Nephron (organoid): ENCODE measurements at regions not wholly inside any gene's neighbourhood (a gene's known extent, or its start where the extent isn't known, plus 50 kb on each side); places are given as distances from the start of the nearest gene placed in this dataset.

Experiments used
- H3K27ac Mint-ChIP-seq, 3 experiments: 2 replicates each; pipeline ENCODE4 v1.8.0; 2020; ENCODE audit warnings: mixed read lengths in 3 of 3, mild to moderate bottlenecking in 2 of 3, moderate library complexity in 1 of 3
- H3K27me3 Mint-ChIP-seq: 2 replicates; pipeline ENCODE4 v1.8.0; 2021; ENCODE audit warnings: low read depth, mild to moderate bottlenecking, moderate library complexity, mixed read lengths
- H3K36me3 Mint-ChIP-seq: 2 replicates; pipeline ENCODE4 v1.8.0; 2020; ENCODE audit warnings: low read depth, mixed read lengths
- H3K4me1 Mint-ChIP-seq: 2 replicates; pipeline ENCODE4 v1.8.0; 2020; ENCODE audit warnings: mixed read lengths
- H3K4me3 Mint-ChIP-seq, 3 experiments: 2 replicates each; pipeline ENCODE4 v1.8.0; 2020; ENCODE audit warnings: mild to moderate bottlenecking in 3 of 3, mixed read lengths in 3 of 3, moderate library complexity in 2 of 3
- H3K9me3 Mint-ChIP-seq: 2 replicates; pipeline ENCODE4 v1.8.0; 2020; ENCODE audit warnings: mixed read lengths
- CTCF ChIP-seq, 3 experiments: fragments of 200-600 bp; sonication (generic); IDR thresholded peaks; one replicate each; pipeline ENCODE4 v1.5.0; 2021; ENCODE audit warnings: antibody characterized with exemption in 3 of 3; ENCODE audit not compliant: unreplicated experiment in 3 of 3

DNA sequence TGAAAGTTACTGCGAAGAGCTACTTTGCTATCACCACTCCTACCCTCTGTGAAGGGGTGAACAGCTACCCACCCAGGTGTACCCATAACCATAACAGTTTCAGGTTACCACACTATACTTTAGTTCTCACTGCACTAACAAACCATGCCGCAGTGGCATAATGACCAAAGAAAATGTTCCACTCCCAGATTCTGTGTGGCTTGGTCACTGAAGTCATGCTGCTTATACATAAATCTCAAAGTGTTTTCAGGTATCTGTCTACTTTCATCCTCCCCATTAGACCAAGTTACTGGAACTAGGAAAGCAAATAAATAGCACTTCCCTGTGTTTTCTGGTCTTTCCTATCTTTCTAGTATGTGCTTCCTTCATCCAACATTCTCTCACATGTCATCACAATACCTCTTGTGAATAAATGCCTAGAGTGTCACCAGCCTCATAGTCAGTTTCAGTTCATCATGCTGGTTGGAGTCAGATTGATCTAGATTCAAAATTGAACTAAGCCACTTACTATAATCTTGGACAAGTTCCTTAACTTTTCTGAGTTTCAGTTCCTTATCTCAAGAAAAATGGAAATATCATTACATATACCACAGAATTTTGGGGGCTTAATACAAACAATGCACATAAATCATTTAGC lies 293.6 kb downstream of the FSIP2 start:
- no peaks in the 10 kb centered on the region for H3K36me3 Mint-ChIP-seq
- no peak overlapping the region for H3K27ac Mint-ChIP-seq
- H3K4me3 Mint-ChIP-seq, result no peak overlapping the region
- no peaks in the 10 kb centered on the region for H3K27me3 Mint-ChIP-seq
- no peaks in the 10 kb centered on the region for H3K9me3 Mint-ChIP-seq
- TF ChIP-seq CTCF (IDR thresholded peaks at IDR 0.05; ENCODE audit: unreplicated experiment in 3 of 3), result no peak
- no peaks in the 10 kb centered on the region for H3K4me1 Mint-ChIP-seq

- H3K36me3 Mint-ChIP-seq, result no peaks in the 10 kb centered on the region
- H3K27ac Mint-ChIP-seq, result no peak overlapping the region
- no peak overlapping the region for H3K4me3 Mint-ChIP-seq
- H3K4me1 Mint-ChIP-seq, result no peaks in the 10 kb centered on the region
- H3K27me3 Mint-ChIP-seq, result no peaks in the 10 kb centered on the region
- TF ChIP-seq CTCF (IDR thresholded peaks at IDR 0.05; ENCODE audit: unreplicated experiment in 3 of 3), result no peak
- H3K9me3 Mint-ChIP-seq, result no peaks in the 10 kb centered on the region
Observed at GRCh38 chr2:186032930-186033329, 294.3 kb downstream of the FSIP2 start.

DNA sequence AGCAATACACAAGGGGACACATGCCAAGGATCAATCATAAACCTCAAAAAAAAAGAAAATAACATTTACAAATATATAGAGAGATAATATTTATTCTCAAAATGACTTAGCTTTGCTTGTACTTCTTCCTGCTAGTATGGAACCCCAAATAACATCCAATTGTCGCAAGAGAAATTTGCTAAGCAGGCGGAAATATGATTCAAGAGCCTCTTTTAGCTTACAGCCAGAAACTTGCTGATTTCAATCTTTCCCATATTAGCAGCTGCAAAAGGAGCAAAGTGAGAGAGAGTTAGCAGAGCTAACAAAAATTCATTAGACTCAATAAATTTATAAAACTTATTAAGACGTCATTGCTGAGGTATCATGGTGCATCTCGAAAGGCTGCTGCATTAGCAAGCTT lies 294.9 kb downstream of the FSIP2 start:
- Mint-ChIP-seq H3K27me3 (no peaks in the 10 kb centered on the region), H3K4me1 (no peaks in the 10 kb centered on the region), H3K4me3 (no peak overlapping the region), H3K9me3 (no peaks in the 10 kb centered on the region), H3K27ac (no peak overlapping the region), H3K36me3 (no peaks in the 10 kb centered on the region)
- no peak for TF ChIP-seq CTCF (IDR thresholded peaks at IDR 0.05; ENCODE audit: unreplicated experiment in 3 of 3)

DNA sequence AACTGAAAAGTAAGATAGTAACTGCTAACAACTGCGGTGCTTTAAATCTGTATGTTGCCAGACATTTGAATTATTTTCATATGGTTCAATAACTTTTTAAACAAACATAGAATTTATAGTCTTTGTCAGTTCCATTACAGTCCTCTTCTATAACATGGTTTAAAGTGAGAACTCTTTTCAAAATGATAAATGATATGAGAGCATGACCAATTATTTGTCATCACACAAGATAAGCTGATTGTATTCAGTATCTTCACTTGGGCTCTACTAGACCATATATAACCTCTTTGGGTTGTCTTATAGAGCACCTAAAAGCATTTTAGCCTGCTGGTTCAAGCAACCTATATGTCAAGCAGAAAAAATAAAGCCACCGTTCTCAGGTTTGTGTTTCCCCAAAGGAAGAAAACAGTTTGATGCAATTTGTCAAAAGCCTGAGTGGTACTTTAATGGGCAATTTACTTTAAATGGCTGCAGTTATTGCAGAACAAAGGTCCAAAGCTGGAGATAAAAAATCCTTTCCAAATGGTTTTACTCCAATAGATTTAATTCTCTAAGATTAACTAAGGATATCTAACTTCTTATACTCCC lies 298.4 kb downstream of the FSIP2 start:
- no peaks in the 10 kb centered on the region for H3K27me3 Mint-ChIP-seq

DNA sequence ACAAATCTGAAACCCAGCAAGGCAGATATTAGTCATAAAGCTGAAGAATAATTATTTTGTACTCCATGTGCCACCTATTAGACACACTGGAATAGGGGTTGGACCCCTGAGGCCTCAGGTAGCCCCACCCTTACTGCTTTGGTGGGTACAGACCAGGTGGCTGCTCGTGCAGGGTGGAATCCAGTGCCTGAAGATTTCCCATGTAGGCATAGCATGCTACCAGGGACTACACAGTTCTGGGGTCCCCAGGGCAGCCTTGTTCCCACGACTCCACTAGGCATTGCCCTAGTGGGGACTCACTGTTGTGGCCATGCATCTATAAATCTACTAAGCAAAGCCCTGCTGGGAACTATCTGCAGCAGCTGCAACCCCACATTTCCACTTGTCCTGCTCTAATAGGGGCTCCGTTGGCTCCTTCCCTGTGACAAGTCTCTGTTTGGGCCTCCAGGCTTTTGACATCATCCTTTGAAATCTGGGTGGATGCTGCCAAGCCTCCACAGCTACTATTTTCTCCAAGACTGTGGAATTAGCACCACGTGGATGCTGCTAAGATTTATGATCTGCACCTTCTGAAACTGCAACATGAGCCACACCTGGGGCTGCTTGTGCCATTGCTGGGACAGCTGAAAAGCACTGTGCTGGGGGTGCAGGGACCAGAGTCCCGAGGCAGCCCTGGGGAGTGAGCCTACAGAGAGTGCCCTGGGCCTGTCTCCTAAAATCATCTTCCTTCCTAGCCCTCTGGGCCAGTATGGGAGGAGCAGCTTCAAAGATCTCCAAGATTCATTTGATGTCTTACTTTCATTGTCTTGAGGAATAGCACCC lies 303.8 kb downstream of the FSIP2 start:
- H3K27ac Mint-ChIP-seq, result no peak overlapping the region
- H3K27me3 Mint-ChIP-seq, result no peaks in the 10 kb centered on the region
- TF ChIP-seq CTCF (IDR thresholded peaks at IDR 0.05; ENCODE audit: unreplicated experiment in 3 of 3), result no peak
- H3K4me1 Mint-ChIP-seq, result no peaks in the 10 kb centered on the region
- no peaks in the 10 kb centered on the region for H3K36me3 Mint-ChIP-seq
- H3K9me3 Mint-ChIP-seq, result no peaks in the 10 kb centered on the region
- no peak overlapping the region for H3K4me3 Mint-ChIP-seq

More for the DNA sequence above, 298.4 kb downstream of the FSIP2 start:
- Mint-ChIP-seq H3K9me3 (no peaks in the 10 kb centered on the region), H3K4me1 (no peaks in the 10 kb centered on the region), H3K27ac (no peak overlapping the region), H3K36me3 (no peaks in the 10 kb centered on the region), H3K4me3 (no peak overlapping the region)
- no peak for TF ChIP-seq CTCF (IDR thresholded peaks at IDR 0.05; ENCODE audit: unreplicated experiment in 3 of 3)
